HAP-1 (cell line): ENCODE measurements at regions not wholly inside any gene's neighbourhood (a gene's known extent, or its start where the extent isn't known, plus 50 kb on each side); places are given as distances from the start of the nearest gene placed in this dataset.

Source experiments
- DNase-seq, 2 experiments: peaks; one replicate each; pipeline ENCODE4 v3.0.0-alpha.2; 2016 to 2020; ENCODE audit warnings: low spot score in 2 of 2
- H3K27me3 ChIP-seq: fragments of 250-450 bp; sonication (Bioruptor Pico); 2 replicates; pipeline ENCODE4 v1.5.1; 2020; ENCODE audit warnings: low read depth, mild to moderate bottlenecking, moderate library complexity
- H3K36me3 ChIP-seq: fragments of 250-450 bp; sonication (Bioruptor Pico); replicated peaks from 2 replicates; pipeline ENCODE4 v1.5.1; 2020; ENCODE audit warnings: mild to moderate bottlenecking
- H3K4me1 ChIP-seq: fragments of 250-450 bp; sonication (Bioruptor Pico); 2 replicates; pipeline ENCODE4 v1.5.1; 2020; ENCODE audit warnings: mild to moderate bottlenecking
- H3K4me3 ChIP-seq: fragments of 250-450 bp; sonication (Bioruptor Pico); 2 replicates; pipeline ENCODE4 v1.5.1; 2020; ENCODE audit warnings: mild to moderate bottlenecking, moderate library complexity
- H3K9me3 ChIP-seq: fragments of 250-450 bp; sonication (Bioruptor Pico); 2 replicates; pipeline ENCODE4 v1.5.1; 2020; ENCODE audit warnings: mild to moderate bottlenecking, moderate library complexity
- in situ Hi-C: fragments of 300-500 bp; cut with MboI; formaldehyde crosslinking; loops from 3 replicates; pipeline ENCODE4 v1.14.3; 2020; ENCODE audit warnings: low sequenced_read_pairs, inconsistent platforms, mixed read lengths

- DNase-seq: no peak
- H3K36me3 ChIP-seq: no peaks in the 10 kb centered on the region
Measured at GRCh38 chr11:127997594-127997993, 589.8 kb downstream of the ETS1 start.

GRCh38 chr11:127996825-127997224, 590.5 kb downstream of the ETS1 start:
- H3K36me3 ChIP-seq: no peaks in the 10 kb centered on the region
- DNase-seq: no peak
- in situ Hi-C loops: no loop called here
- no peaks in the 10 kb centered on the region for H3K4me1 ChIP-seq
- no peaks in the 10 kb centered on the region for H3K27me3 ChIP-seq
- no peak overlapping the region for H3K4me3 ChIP-seq
- H3K9me3 ChIP-seq: no peaks in the 10 kb centered on the region

More at GRCh38 chr11:127997594-127997993, 589.8 kb downstream of the ETS1 start:
- Histone ChIP-seq H3K4me3 (no peak overlapping the region), H3K9me3 (no peaks in the 10 kb centered on the region), H3K4me1 (no peaks in the 10 kb centered on the region), H3K27me3 (no peaks in the 10 kb centered on the region)
- in situ Hi-C loops: no loop called here

DNA sequence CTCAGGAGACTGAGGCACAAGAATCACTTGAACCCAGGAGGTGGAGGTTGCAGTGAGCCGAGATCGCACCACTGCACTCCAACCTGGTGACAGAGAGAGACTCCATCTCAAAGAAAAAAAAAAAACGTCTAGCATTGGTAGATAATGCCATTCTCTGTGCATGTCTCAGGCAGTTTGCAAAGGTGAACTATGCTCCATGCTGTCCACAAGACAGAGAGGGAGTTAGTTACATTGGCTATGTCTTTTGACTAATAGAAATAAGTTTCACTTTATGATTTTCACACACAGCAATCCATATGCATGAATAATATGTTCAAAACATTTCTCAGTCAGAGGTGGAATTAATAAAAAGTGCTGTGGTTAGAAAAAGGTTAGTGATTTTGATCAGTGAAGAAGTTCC, 591.4 kb downstream of the ETS1 start:
- in situ Hi-C loops: no loop called here
- H3K4me1 ChIP-seq: no peaks in the 10 kb centered on the region
- H3K36me3 ChIP-seq: no peaks in the 10 kb centered on the region
- H3K4me3 ChIP-seq: no peak overlapping the region
- DNase-seq: no peak
- H3K27me3 ChIP-seq: no peaks in the 10 kb centered on the region
- H3K9me3 ChIP-seq: no peaks in the 10 kb centered on the region

DNA sequence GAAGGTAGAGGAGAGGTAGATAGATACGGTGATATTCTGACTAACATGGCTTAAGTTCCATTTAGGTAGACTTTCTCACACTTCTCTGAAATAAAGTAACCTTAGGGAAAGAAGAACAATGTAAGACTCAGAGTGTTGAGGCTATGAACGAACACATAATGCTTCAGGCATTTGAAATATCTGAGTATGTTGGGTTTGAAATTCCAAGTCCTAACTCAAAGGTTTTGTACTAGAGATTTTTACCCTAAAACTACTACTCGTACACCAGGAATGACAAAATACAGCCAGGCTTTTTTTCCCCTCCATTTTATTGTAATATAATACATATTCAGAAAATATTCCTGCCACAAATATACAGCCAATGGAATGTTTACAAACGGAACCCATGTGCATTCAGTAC, 592.6 kb downstream of the ETS1 start:
- Histone ChIP-seq H3K4me1 (no peaks in the 10 kb centered on the region), H3K27me3 (no peaks in the 10 kb centered on the region), H3K9me3 (no peaks in the 10 kb centered on the region), H3K36me3 (no peaks in the 10 kb centered on the region), H3K4me3 (no peak overlapping the region)
- in situ Hi-C loops: no loop called here
- DNase-seq: no peak

GRCh38 chr11:127993788-127994187, 593.6 kb downstream of the ETS1 start:
- no peak overlapping the region for H3K4me3 ChIP-seq
- in situ Hi-C loops: no loop called here
- H3K36me3 ChIP-seq: no peaks in the 10 kb centered on the region
- no peak for DNase-seq
- H3K4me1 ChIP-seq: no peaks in the 10 kb centered on the region
- no peaks in the 10 kb centered on the region for H3K9me3 ChIP-seq
- H3K27me3 ChIP-seq: no peaks in the 10 kb centered on the region

DNA sequence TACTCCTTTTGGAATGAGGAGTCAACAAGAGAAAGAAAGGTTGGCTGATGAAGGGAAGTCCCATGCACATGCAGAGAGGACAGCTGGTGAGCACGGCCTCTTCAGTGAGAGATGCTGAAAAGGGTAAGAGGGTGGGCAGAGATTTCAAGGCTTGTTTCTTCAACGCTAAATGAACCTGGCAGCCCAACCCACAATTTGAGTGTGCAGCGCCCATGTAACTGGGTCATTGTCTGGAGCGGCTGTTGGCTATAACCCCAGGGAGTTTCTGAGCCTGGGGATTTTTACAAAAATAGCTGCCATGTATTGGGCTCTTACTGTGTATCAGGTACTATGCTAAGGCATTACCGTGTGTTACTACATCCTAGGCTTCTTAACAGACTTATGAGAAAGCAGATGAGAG, 594.1 kb downstream of the ETS1 start:
- Histone ChIP-seq H3K27me3 (no peaks in the 10 kb centered on the region), H3K9me3 (no peaks in the 10 kb centered on the region)
- in situ Hi-C loops: no loop called here

GRCh38 chr11:127986073-127986472, 601.3 kb downstream of the ETS1 start:
- H3K27me3 ChIP-seq: no peaks in the 10 kb centered on the region
- DNase-seq: no peak
- H3K9me3 ChIP-seq: no peaks in the 10 kb centered on the region
- H3K4me3 ChIP-seq: no peak overlapping the region
- no peaks in the 10 kb centered on the region for H3K4me1 ChIP-seq
- in situ Hi-C loops: no loop called here
- no peaks in the 10 kb centered on the region for H3K36me3 ChIP-seq

More for the DNA sequence above, 594.1 kb downstream of the ETS1 start:
- Histone ChIP-seq H3K4me1 (no peaks in the 10 kb centered on the region), H3K36me3 (no peaks in the 10 kb centered on the region), H3K4me3 (no peak overlapping the region)
- DNase-seq: no peak

GRCh38 chr11:127972816-127973215, 614.5 kb downstream of the ETS1 start:
- no peak overlapping the region for H3K4me3 ChIP-seq

GRCh38 chr11:127971448-127971847, 615.9 kb downstream of the ETS1 start:
- DNase-seq: no peak
- H3K4me1 ChIP-seq: no peaks in the 10 kb centered on the region
- no peak overlapping the region for H3K4me3 ChIP-seq
- in situ Hi-C loops: no loop called here
- no peaks in the 10 kb centered on the region for H3K36me3 ChIP-seq
- H3K9me3 ChIP-seq: no peaks in the 10 kb centered on the region; the same call in 1 of the 2 replicates
- H3K27me3 ChIP-seq: no peaks in the 10 kb centered on the region

More at GRCh38 chr11:127972816-127973215, 614.5 kb downstream of the ETS1 start:
- Histone ChIP-seq H3K4me1 (no peaks in the 10 kb centered on the region), H3K36me3 (no peaks in the 10 kb centered on the region), H3K9me3 (no peaks in the 10 kb centered on the region; the same call in 1 of the 2 replicates), H3K27me3 (no peaks in the 10 kb centered on the region)
- DNase-seq: no peak
- in situ Hi-C loops: no loop called here

DNA sequence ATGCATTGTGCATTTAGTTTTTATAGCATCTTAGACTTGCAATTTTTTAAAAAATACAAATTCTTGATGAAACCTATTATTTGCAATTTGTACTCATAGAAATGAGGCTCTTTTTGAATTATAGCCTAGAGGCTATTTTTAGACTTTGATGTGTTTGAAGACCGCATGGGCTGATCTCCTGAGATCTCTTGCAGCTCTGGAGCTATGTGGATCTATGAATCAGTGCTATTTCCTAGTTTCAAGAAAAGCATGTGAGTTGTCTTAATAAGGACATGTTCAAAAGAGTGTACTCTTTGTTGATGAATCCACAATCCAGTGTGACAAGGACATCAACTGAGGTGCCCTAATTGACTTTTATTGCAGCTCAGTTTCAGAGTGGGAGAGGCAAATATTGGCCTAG, 620.5 kb downstream of the ETS1 start:
- no peak for DNase-seq
- in situ Hi-C loops: no loop called here
- Histone ChIP-seq H3K36me3 (no peaks in the 10 kb centered on the region), H3K27me3 (no peaks in the 10 kb centered on the region), H3K9me3 (no peaks in the 10 kb centered on the region; the same call in 1 of the 2 replicates), H3K4me3 (no peak overlapping the region), H3K4me1 (no peaks in the 10 kb centered on the region)

GRCh38 chr11:127965939-127966668, 621.3 kb downstream of the ETS1 start:
- Histone ChIP-seq H3K9me3 (no peaks in the 10 kb centered on the region), H3K4me1 (no peaks in the 10 kb centered on the region), H3K27me3 (no peaks in the 10 kb centered on the region), H3K4me3 (no peak overlapping the region), H3K36me3 (no peaks in the 10 kb centered on the region)
- DNase-seq: no peak
- in situ Hi-C loops: no loop called here

- DNase-seq: no peak
- H3K9me3 ChIP-seq: no peaks in the 10 kb centered on the region
- no peaks in the 10 kb centered on the region for H3K27me3 ChIP-seq
- in situ Hi-C loops: no loop called here
- H3K4me1 ChIP-seq: no peaks in the 10 kb centered on the region
- no peaks in the 10 kb centered on the region for H3K36me3 ChIP-seq
- no peak overlapping the region for H3K4me3 ChIP-seq
Measured at GRCh38 chr11:127962416-127962815, 624.9 kb downstream of the ETS1 start.

GRCh38 chr11:127950162-127950561, 637.2 kb downstream of the ETS1 start:
- no peaks in the 10 kb centered on the region for H3K4me1 ChIP-seq
- H3K27me3 ChIP-seq: no peaks in the 10 kb centered on the region
- H3K36me3 ChIP-seq: no peaks in the 10 kb centered on the region
- H3K9me3 ChIP-seq: no peaks in the 10 kb centered on the region
- no peak for DNase-seq
- H3K4me3 ChIP-seq: no peak overlapping the region
- in situ Hi-C loops: no loop called here

DNA sequence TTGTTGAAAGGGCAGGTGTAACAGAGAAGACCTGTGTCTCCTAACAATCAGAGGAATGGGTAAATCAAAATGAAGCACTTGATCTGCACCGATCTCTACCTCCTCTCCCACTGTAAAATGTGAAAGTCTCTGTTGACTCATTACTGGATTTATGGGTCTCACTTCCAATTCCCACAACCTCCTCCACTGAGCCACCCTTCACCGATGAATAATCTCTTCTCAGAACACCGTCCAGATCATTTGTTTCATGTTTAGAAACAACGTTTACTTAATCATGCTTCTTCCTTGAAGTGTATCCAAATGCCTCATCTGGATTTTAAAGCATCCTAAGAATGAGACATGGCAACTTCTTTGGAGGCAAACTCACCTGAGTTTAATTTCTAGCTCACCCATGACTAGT, 643.6 kb downstream of the ETS1 start:
- no peaks in the 10 kb centered on the region for H3K36me3 ChIP-seq
- no peaks in the 10 kb centered on the region for H3K27me3 ChIP-seq
- H3K9me3 ChIP-seq: no peaks in the 10 kb centered on the region
- in situ Hi-C loops: no loop called here
- no peak overlapping the region for H3K4me3 ChIP-seq
- no peak for DNase-seq
- no peaks in the 10 kb centered on the region for H3K4me1 ChIP-seq

DNA sequence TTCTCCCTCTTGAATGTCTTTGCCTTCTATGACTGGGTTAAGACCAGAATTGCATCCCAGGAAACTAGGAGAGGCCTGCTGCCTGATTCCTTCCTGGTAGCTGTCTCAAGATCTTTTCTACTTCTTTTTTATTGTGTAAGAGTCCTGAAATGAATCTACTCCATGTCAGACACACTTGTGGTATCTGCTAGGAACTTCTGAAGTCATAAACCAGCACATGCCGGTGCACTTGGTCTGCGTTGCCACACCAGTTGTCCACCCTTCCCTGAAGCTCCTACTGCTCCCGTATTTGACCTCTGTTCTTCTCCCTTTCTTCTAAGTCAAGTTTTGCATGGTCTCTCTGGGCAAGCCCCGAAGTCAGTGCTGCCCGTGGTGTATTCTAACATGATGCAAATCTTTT, 644.2 kb downstream of the ETS1 start:
- in situ Hi-C loops: no loop called here
- no peaks in the 10 kb centered on the region for H3K36me3 ChIP-seq
- no peaks in the 10 kb centered on the region for H3K4me1 ChIP-seq
- no peaks in the 10 kb centered on the region for H3K27me3 ChIP-seq
- no peak for DNase-seq
- H3K4me3 ChIP-seq: no peak overlapping the region
- H3K9me3 ChIP-seq: no peaks in the 10 kb centered on the region
